ENCODE measurements at regions not wholly inside any gene's neighbourhood (a gene's known extent, or its start where the extent isn't known, plus 50 kb on each side); places are given as distances from the start of the nearest gene placed in this dataset.

DNA sequence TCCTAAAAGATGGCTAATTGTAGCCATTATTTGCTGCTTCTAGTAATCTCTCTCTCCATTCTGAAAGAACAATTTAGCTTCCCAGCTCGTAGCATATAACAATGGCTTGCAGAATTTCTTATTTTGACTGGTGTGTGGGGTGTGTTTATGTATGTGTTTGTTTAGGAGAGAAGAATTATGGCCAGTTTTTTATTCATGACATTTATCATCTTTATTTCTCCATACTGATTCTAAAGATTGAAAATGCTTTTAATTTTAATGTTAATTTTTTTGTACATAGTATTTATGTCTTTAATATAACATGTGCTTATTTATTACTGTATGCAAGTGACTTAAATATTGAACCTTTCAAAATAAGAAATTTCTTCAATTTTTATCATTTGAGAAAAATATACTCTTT is 115.8 kb upstream of the TMTC4 start:
- TF ChIP-seq, protein P1, sequence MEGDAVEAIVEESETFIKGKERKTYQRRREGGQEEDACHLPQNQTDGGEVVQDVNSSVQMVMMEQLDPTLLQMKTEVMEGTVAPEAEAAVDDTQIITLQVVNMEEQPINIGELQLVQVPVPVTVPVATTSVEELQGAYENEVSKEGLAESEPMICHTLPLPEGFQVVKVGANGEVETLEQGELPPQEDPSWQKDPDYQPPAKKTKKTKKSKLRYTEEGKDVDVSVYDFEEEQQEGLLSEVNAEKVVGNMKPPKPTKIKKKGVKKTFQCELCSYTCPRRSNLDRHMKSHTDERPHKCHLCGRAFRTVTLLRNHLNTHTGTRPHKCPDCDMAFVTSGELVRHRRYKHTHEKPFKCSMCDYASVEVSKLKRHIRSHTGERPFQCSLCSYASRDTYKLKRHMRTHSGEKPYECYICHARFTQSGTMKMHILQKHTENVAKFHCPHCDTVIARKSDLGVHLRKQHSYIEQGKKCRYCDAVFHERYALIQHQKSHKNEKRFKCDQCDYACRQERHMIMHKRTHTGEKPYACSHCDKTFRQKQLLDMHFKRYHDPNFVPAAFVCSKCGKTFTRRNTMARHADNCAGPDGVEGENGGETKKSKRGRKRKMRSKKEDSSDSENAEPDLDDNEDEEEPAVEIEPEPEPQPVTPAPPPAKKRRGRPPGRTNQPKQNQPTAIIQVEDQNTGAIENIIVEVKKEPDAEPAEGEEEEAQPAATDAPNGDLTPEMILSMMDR (IDR thresholded peaks at IDR 0.05) = no peak
- no peak for TF ChIP-seq POLR2A (IDR thresholded peaks at IDR 0.05)
